OCI-LY1 (cell line): ENCODE measurements at regions not wholly inside any gene's neighbourhood (a gene's known extent, or its start where the extent isn't known, plus 50 kb on each side); places are given as distances from the start of the nearest gene placed in this dataset.
"Not testable (repeated sequence)": the region's sequence is repeated elsewhere in the genome, so short reads cannot be mapped to it uniquely, and the experiment has no call there.

Experiments
- H2AFZ ChIP-seq: fragments of 200-600 bp; sonication (generic), shearing (Covaris generic); 2 replicates; pipeline ENCODE4 v1.6.0; 2014; ENCODE audit warnings: antibody characterized with exemption, mild to moderate bottlenecking, low read length
- H3F3A ChIP-seq: fragments of 200-600 bp; sonication (generic), shearing (Covaris generic); 2 replicates; pipeline ENCODE4 v1.6.0; 2014; ENCODE audit warnings: mild to moderate bottlenecking, antibody characterized with exemption, low read length, moderate library complexity; ENCODE audit not compliant: insufficient read depth
- H3K27ac ChIP-seq: fragments of 200-600 bp; sonication (generic); 2 replicates; pipeline ENCODE4 v1.5.1; 2014; ENCODE audit warnings: low read length, mixed run types, mild to moderate bottlenecking, low read depth; ENCODE audit not compliant: poor library complexity, severe bottlenecking
- H3K27me3 ChIP-seq: fragments of 200-600 bp; sonication (generic); 2 replicates; pipeline ENCODE4 v1.6.0; 2014; ENCODE audit warnings: antibody characterized with exemption, mild to moderate bottlenecking, low read length, moderate library complexity; ENCODE audit not compliant: insufficient read depth
- H3K36me3 ChIP-seq: fragments of 200-600 bp; sonication (generic); 2 replicates; pipeline ENCODE4 v1.6.1; 2014; ENCODE audit warnings: mild to moderate bottlenecking, antibody characterized with exemption, low read length, moderate library complexity, mixed read lengths; ENCODE audit not compliant: insufficient read depth
- H3K4me1 ChIP-seq: fragments of 200-600 bp; sonication (generic); 2 replicates; pipeline ENCODE4 v1.5.1; 2014; ENCODE audit warnings: mild to moderate bottlenecking, low read length, moderate library complexity; ENCODE audit not compliant: insufficient read depth, severe bottlenecking
- H3K4me2 ChIP-seq: fragments of 200-600 bp; sonication (generic), shearing (Covaris generic); 2 replicates; pipeline ENCODE4 v1.6.1; 2014; ENCODE audit warnings: low read length
- H3K4me3 ChIP-seq: fragments of 200-600 bp; sonication (generic); 2 replicates; pipeline ENCODE4 v1.5.1; 2014; ENCODE audit warnings: low read length, low read depth, mild to moderate bottlenecking, mixed read lengths; ENCODE audit not compliant: poor library complexity, severe bottlenecking
- H3K79me2 ChIP-seq: fragments of 200-600 bp; shearing (Covaris generic); 2 replicates; pipeline ENCODE4 v1.6.1; 2016; ENCODE audit warnings: mixed run types, low read length, mixed read lengths; ENCODE audit not compliant: insufficient read depth
- H3K9ac ChIP-seq: fragments of 200-600 bp; sonication (generic), shearing (Covaris generic); 2 replicates; pipeline ENCODE4 v1.6.1; 2014; ENCODE audit warnings: mild to moderate bottlenecking, low read length, mixed read lengths
- H3K9me2 ChIP-seq: fragments of 200-600 bp; sonication (generic), shearing (Covaris generic); 2 replicates; pipeline ENCODE4 v1.6.1; 2014; ENCODE audit warnings: low read depth, mild to moderate bottlenecking, low read length, mixed read lengths
- H3K9me3 ChIP-seq: fragments of 200-600 bp; shearing (Covaris generic); 2 replicates; pipeline ENCODE4 v1.6.1; 2014; ENCODE audit warnings: low read length, mixed read lengths
- H4K20me1 ChIP-seq: fragments of 200-600 bp; sonication (generic), shearing (Covaris generic); 2 replicates; pipeline ENCODE4 v1.6.0; 2016; ENCODE audit warnings: mild to moderate bottlenecking, low read length; ENCODE audit not compliant: insufficient read depth
- CTCF ChIP-seq: fragments of 200-600 bp; sonication (generic), shearing (Covaris generic); IDR thresholded peaks from 2 replicates; pipeline ENCODE4 v1.5.1; 2017; ENCODE audit warnings: mild to moderate bottlenecking, antibody characterized with exemption, low read length, moderate library complexity, mixed read lengths
- EZH2 ChIP-seq: fragments of 200-600 bp; sonication (generic), shearing (Covaris generic); IDR thresholded peaks from 2 replicates; pipeline ENCODE4 v1.8.0; 2017; ENCODE audit warnings: borderline replicate concordance, mixed run types, mild to moderate bottlenecking, antibody characterized with exemption, low read length, moderate library complexity, mixed read lengths

GRCh38 chr17:37859451-37859850 lies 64.8 kb upstream of the TBC1D3K start:
- Histone ChIP-seq H3K4me3 (no peak overlapping the region), H3K27ac (no peak overlapping the region), H4K20me1 (no peaks in the 10 kb centered on the region), H3F3A (no peaks in the 10 kb centered on the region), H3K4me1 (peaks cover 10% of the 10 kb centered on the region), H3K4me2 (no peak overlapping the region), H3K9me3 (no peaks in the 10 kb centered on the region), H3K9ac (no peak overlapping the region), H3K79me2 (no peaks in the 10 kb centered on the region), H3K27me3 (no peaks in the 10 kb centered on the region), H2AFZ (no peak overlapping the region), H3K36me3 (no peaks in the 10 kb centered on the region), H3K9me2 (no peaks in the 10 kb centered on the region)
- TF ChIP-seq EZH2 = no peak

- H3K79me2 ChIP-seq, H4K20me1 ChIP-seq, H3K27me3 ChIP-seq, H3K36me3 ChIP-seq, H3K9me2 ChIP-seq, H3K27ac ChIP-seq, H3K4me3 ChIP-seq, H3K4me2 ChIP-seq, H3F3A ChIP-seq, H3K4me1 ChIP-seq, H2AFZ ChIP-seq, H3K9me3 ChIP-seq, H3K9ac ChIP-seq: not testable (repeated sequence)
Measured at GRCh38 chr17:37858391-37858790, 65.8 kb upstream of the TBC1D3K start.

GRCh38 chr17:37856245-37856644 lies 68.0 kb upstream of the TBC1D3K start:
- H3K27me3 ChIP-seq = no peaks in the 10 kb centered on the region
- H3K4me1 ChIP-seq = peaks cover 10% of the 10 kb centered on the region
- no peak overlapping the region for H3K4me2 ChIP-seq
- TF ChIP-seq EZH2 = no peak
- TF ChIP-seq CTCF = no peak
- H3K9me3 ChIP-seq = no peaks in the 10 kb centered on the region
- no peak overlapping the region for H3K4me3 ChIP-seq
- H3F3A ChIP-seq = no peaks in the 10 kb centered on the region
- no peaks in the 10 kb centered on the region for H4K20me1 ChIP-seq
- H3K9me2 ChIP-seq = no peaks in the 10 kb centered on the region
- no peaks in the 10 kb centered on the region for H3K36me3 ChIP-seq
- H3K9ac ChIP-seq = no peak overlapping the region
- no peaks in the 10 kb centered on the region for H3K79me2 ChIP-seq
- no peak overlapping the region for H2AFZ ChIP-seq
- no peak overlapping the region for H3K27ac ChIP-seq

- Histone ChIP-seq H3K9ac (no peak overlapping the region), H4K20me1 (no peaks in the 10 kb centered on the region), H3F3A (no peaks in the 10 kb centered on the region), H3K4me3 (no peak overlapping the region), H3K4me1 (peaks cover under 1% of the 10 kb centered on the region), H3K4me2 (no peak overlapping the region), H3K27me3 (no peaks in the 10 kb centered on the region), H3K36me3 (no peaks in the 10 kb centered on the region), H3K27ac (no peak overlapping the region), H2AFZ (no peak overlapping the region), H3K9me3 (no peaks in the 10 kb centered on the region), H3K9me2 (no peaks in the 10 kb centered on the region), H3K79me2 (no peaks in the 10 kb centered on the region)
- TF ChIP-seq EZH2 (no peak), CTCF (no peak)
Measured at GRCh38 chr17:37849617-37849972, 74.6 kb upstream of the TBC1D3K start.
